Common myeloid progenitor, CD34-positive (primary cell): ENCODE measurements at regions not wholly inside any gene's neighbourhood (a gene's known extent, or its start where the extent isn't known, plus 50 kb on each side); places are given as distances from the start of the nearest gene placed in this dataset.
A peak's percentile ranks its signal among the peaks of the same experiment; 100 is the strongest.

ENCODE experiments used
- CTCF ChIA-PET: fragments of 350-600 bp; sonication (Branson Sonifier 250); formaldehyde crosslinking; loops from one replicate; lab custom pipeline; 2021; ENCODE audit warnings: antibody characterized with exemption; lab: Charles Lee
- POLR2A ChIA-PET: fragments of 350-600 bp; sonication (Branson Sonifier 250); formaldehyde crosslinking; loops from one replicate; lab custom pipeline; 2021; ENCODE audit warnings: antibody characterized with exemption; lab: Charles Lee
- DNase-seq, 3 donors: peaks; one replicate each; pipeline versions ENCODE4 v3.0.0 to v3.0.0-alpha.2; 2013
- H3K27ac ChIP-seq, 2 experiments: 1 replicate in 1 of 2; 2 replicates in 1 of 2; pipeline ENCODE4 v1.7.0; 2013; ENCODE audit warnings: inconsistent platforms in 2 of 2, low read length in 2 of 2, mild to moderate bottlenecking in 2 of 2, low read depth in 1 of 2, moderate library complexity in 1 of 2; ENCODE audit not compliant: severe bottlenecking in 2 of 2, insufficient read depth in 1 of 2, poor library complexity in 1 of 2
- H3K27me3 ChIP-seq, 5 experiments: replicated peaks in 2 of 5; 1 replicate in 3 of 5; 2 replicates in 2 of 5; pipeline versions ENCODE4 v1.6.1 to v1.7.0; 2013; ENCODE audit warnings: low read length in 4 of 5, mild to moderate bottlenecking in 2 of 5, moderate library complexity in 2 of 5, inconsistent platforms in 1 of 5; ENCODE audit not compliant: insufficient read depth in 5 of 5, control insufficient read depth in 4 of 5
- H3K36me3 ChIP-seq, 4 experiments: 1 replicate in 2 of 4; 2 replicates in 2 of 4; pipeline versions ENCODE4 v1.6.1 to v1.7.0; 2013; ENCODE audit warnings: low read length in 3 of 4, control low read depth in 1 of 4, mild to moderate bottlenecking in 1 of 4; ENCODE audit not compliant: control insufficient read depth in 4 of 4, insufficient read depth in 4 of 4
- H3K4me1 ChIP-seq, 4 experiments: 1 replicate in 3 of 4; 2 replicates in 1 of 4; pipeline versions ENCODE4 v1.6.1 to v1.7.1; 2013; ENCODE audit warnings: low read length in 3 of 4, mild to moderate bottlenecking in 3 of 4, control low read depth in 1 of 4, inconsistent platforms in 1 of 4, moderate library complexity in 1 of 4; ENCODE audit not compliant: control insufficient read depth in 4 of 4, insufficient read depth in 4 of 4; ENCODE audit errors: control extremely low read depth in 1 of 4
- H3K4me3 ChIP-seq, 7 experiments: 1 replicate in 4 of 7; 2 replicates in 3 of 7; pipeline versions ENCODE4 v1.5.1 to v1.7.0; 2013; ENCODE audit warnings: mild to moderate bottlenecking in 7 of 7, low read length in 6 of 7, moderate library complexity in 6 of 7, inconsistent platforms in 2 of 7, low read depth in 2 of 7, control low read depth in 1 of 7; ENCODE audit not compliant: insufficient read depth in 4 of 7, control insufficient read depth in 1 of 7; ENCODE audit errors: extremely low read depth in 1 of 7
- H3K9me3 ChIP-seq, 5 experiments: 1 replicate in 4 of 5; 2 replicates in 1 of 5; pipeline versions ENCODE4 v1.6.1 to v1.7.1; 2013; ENCODE audit warnings: low read length in 4 of 5, mild to moderate bottlenecking in 2 of 5, inconsistent platforms in 1 of 5, low read depth in 1 of 5, moderate library complexity in 1 of 5; ENCODE audit not compliant: control insufficient read depth in 4 of 5, insufficient read depth in 2 of 5; ENCODE audit errors: control extremely low read depth in 1 of 5
- WGBS: methylation state at CpG from one replicate; pipeline ENCODE4 v1.1.5; 2013; ENCODE audit not compliant: insufficient coverage; 5-methylcytosine and 5-hydroxymethylcytosine counted together

DNA sequence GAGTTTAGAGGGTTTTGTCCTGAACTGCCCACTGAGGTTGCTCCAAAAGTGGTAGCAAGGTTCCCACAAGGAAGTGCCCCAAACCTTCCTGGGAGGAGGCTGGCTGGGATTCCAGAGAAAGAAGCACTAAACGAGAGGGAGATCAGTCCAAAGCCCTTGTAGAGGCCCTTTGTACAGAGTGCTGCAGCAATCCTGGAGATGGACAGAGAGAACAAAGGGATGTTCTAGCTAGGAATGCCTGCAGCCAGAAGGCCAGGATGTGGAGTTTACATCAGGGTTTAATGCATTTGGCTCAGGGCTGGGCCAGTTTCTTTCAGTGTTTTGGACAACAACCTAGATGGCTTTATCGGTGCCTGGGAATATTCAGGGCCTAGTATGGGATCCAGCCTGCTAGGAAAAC, 2155.1 kb upstream of the AGA start:
- 52% methylated on average over 2 of the region's 2 CpGs for WGBS
- Histone ChIP-seq H3K27ac (no peak overlapping the region), H3K27me3 (no peaks in the 10 kb centered on the region), H3K36me3 (no peaks in the 10 kb centered on the region), H3K4me1 (peaks cover 0 to 6% (median 2%) of the 10 kb centered on the region in 4 experiments), H3K9me3 (no peaks in the 10 kb centered on the region), H3K4me3 (no peak overlapping the region)
- ChIA-PET POLR2A (interaction anchor here (0.7 kb wide), 1 partner anchor 72 kb away, joined by 5 read pairs; no protein-coding TSS in a partner anchor), CTCF (no interaction called here)
- DNase-seq, result no peak

GRCh38 chr4:179601671-179602070, 2159.4 kb upstream of the AGA start:
- ChIA-PET POLR2A (no interaction called here), CTCF (no interaction called here)
- no CpG with 5 or more reads among the region's 2 CpGs for WGBS

DNA sequence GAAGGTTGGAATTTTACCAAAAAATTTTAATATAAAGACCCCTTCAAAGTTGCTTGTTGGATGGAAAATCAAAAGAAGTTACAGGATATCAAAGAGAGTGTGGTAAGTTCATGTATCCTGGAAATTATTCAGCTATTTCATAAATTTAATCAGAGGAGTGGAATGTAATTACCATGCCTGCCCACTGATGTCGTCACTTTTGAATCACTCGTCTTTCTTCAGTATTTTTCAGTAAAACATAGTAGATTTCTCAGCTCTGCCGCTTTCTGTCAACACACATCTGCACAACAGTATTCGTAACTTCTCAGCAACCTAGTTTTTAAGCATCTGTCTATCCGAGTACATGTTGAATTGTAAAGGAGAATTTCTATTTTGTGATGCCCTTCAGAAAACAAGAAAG, 2163.0 kb upstream of the AGA start:
- Histone ChIP-seq H3K9me3 (peaks cover 0 to 2% (median 0%) of the 10 kb centered on the region in 5 experiments), H3K27ac (no peak overlapping the region), H3K27me3 (no peaks in the 10 kb centered on the region), H3K36me3 (no peaks in the 10 kb centered on the region), H3K4me1 (peaks cover 0 to 6% (median 2%) of the 10 kb centered on the region in 4 experiments), H3K4me3 (no peak overlapping the region)
- WGBS, result 100% methylated on average over 2 of the region's 5 CpGs
- no peak for DNase-seq
- POLR2A ChIA-PET, result no interaction called here
- CTCF ChIA-PET, result no interaction called here

More at GRCh38 chr4:179601671-179602070, 2159.4 kb upstream of the AGA start:
- no peak overlapping the region for H3K27ac ChIP-seq
- H3K9me3 ChIP-seq, result peaks cover 0 to 2% (median 0%) of the 10 kb centered on the region in 5 experiments
- no peak overlapping the region for H3K4me3 ChIP-seq
- DNase-seq, result peak in 2 of 3 donors; percentile 18 to 37
- peaks cover 0 to 6% (median 2%) of the 10 kb centered on the region in 4 experiments for H3K4me1 ChIP-seq
- no peaks in the 10 kb centered on the region for H3K36me3 ChIP-seq
- H3K27me3 ChIP-seq, result no peaks in the 10 kb centered on the region

GRCh38 chr4:179607003-179607402, 2164.8 kb upstream of the AGA start:
- POLR2A ChIA-PET, result no interaction called here
- no peaks in the 10 kb centered on the region for H3K27me3 ChIP-seq
- no peaks in the 10 kb centered on the region for H3K36me3 ChIP-seq
- peaks cover 0 to 2% (median 0%) of the 10 kb centered on the region in 5 experiments for H3K9me3 ChIP-seq
- 86% methylated on average over 1 of the region's 4 CpGs for WGBS
- H3K4me1 ChIP-seq, result peaks cover 0 to under 1% (median 0%) of the 10 kb centered on the region in 4 experiments
- no peak overlapping the region for H3K27ac ChIP-seq
- no peak for DNase-seq
- CTCF ChIA-PET, result interaction anchor here (1.4 kb wide), 1 partner anchor 17 kb away, joined by 3 read pairs; no protein-coding TSS in a partner anchor
- no peak overlapping the region for H3K4me3 ChIP-seq

GRCh38 chr4:179615704-179616103, 2173.5 kb upstream of the AGA start:
- Histone ChIP-seq H3K9me3 (no peaks in the 10 kb centered on the region), H3K27ac (no peak overlapping the region), H3K36me3 (no peaks in the 10 kb centered on the region), H3K27me3 (no peaks in the 10 kb centered on the region), H3K4me3 (no peak overlapping the region), H3K4me1 (no peaks in the 10 kb centered on the region)
- WGBS, result 100% methylated on average over 1 of the region's 4 CpGs
- CTCF ChIA-PET, result no interaction called here
- POLR2A ChIA-PET, result no interaction called here
- no peak for DNase-seq

- no peak overlapping the region for H3K4me3 ChIP-seq
- H3K27me3 ChIP-seq, result no peaks in the 10 kb centered on the region
- no peaks in the 10 kb centered on the region for H3K36me3 ChIP-seq
- H3K27ac ChIP-seq, result no peak overlapping the region
- DNase-seq, result no peak
- H3K4me1 ChIP-seq, result no peaks in the 10 kb centered on the region
- no CpG with 5 or more reads among the region's 1 CpG for WGBS
- POLR2A ChIA-PET, result no interaction called here
- CTCF ChIA-PET, result no interaction called here
- H3K9me3 ChIP-seq, result no peaks in the 10 kb centered on the region
Measured at GRCh38 chr4:179618966-179619365, 2176.7 kb upstream of the AGA start.

DNA sequence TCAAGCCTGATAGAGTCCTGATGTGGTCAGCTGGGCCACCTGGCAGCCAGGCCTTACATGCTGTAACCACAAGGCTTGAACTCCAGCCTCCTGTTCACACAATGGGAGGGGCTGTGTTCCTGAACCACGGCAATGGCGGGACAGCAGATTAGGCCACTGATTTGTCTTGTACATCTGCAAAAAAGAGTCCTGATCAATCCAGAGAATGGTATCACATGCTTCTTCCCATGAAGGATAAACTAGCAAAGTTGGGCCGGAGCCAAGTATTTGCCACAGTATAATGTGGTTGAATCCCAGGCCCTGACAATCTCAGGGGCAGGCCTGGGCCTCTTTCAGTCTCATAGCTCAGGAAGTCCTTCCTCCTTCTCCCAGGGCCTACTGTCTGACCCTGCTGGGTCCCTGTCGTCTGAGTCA, 2182.5 kb upstream of the AGA start:
- Histone ChIP-seq H3K4me3 (no peak overlapping the region), H3K36me3 (no peaks in the 10 kb centered on the region), H3K27ac (no peak overlapping the region), H3K9me3 (no peaks in the 10 kb centered on the region), H3K4me1 (no peaks in the 10 kb centered on the region), H3K27me3 (no peaks in the 10 kb centered on the region)
- ChIA-PET POLR2A (no interaction called here), CTCF (interaction anchor here (0.7 to 1.3 kb wide), 2 partner anchors 18 to 29 kb away, joined by 3 to 4 read pairs; no protein-coding TSS in a partner anchor)
- 76% methylated on average over 3 of the region's 4 CpGs for WGBS
- DNase-seq, result peak in 2 of 3 donors; percentile 4 to 28
